ENCODE measurements at regions not wholly inside any gene's neighbourhood (a gene's known extent, or its start where the extent isn't known, plus 50 kb on each side); places are given as distances from the start of the nearest gene placed in this dataset.

DNA sequence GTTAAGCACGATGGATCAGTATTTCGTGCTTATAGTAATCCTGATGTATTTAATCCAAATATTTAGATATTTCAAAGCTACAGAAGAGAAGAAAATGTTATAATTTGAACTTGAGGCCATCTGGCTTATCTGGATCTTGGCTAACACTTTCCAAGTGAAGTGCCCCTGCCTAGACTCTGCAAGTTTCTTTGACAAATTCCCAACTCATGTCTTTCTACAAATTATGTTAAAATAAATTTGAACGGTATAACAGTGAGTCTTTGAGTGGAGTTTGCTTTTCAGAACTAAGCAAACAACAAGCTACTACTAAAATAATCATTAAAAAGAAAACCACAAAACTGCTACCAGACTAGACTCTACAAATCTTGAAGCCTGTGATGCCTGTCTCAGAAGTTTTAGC lies 374.4 kb upstream of the PRICKLE1 start:
- TF ChIP-seq, protein P1, sequence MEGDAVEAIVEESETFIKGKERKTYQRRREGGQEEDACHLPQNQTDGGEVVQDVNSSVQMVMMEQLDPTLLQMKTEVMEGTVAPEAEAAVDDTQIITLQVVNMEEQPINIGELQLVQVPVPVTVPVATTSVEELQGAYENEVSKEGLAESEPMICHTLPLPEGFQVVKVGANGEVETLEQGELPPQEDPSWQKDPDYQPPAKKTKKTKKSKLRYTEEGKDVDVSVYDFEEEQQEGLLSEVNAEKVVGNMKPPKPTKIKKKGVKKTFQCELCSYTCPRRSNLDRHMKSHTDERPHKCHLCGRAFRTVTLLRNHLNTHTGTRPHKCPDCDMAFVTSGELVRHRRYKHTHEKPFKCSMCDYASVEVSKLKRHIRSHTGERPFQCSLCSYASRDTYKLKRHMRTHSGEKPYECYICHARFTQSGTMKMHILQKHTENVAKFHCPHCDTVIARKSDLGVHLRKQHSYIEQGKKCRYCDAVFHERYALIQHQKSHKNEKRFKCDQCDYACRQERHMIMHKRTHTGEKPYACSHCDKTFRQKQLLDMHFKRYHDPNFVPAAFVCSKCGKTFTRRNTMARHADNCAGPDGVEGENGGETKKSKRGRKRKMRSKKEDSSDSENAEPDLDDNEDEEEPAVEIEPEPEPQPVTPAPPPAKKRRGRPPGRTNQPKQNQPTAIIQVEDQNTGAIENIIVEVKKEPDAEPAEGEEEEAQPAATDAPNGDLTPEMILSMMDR (IDR thresholded peaks at IDR 0.05; ENCODE audit: insufficient read depth, low read length), result no peak
- DNase-seq (ENCODE audit: low read depth), result no peak
- no peak overlapping the region for H3K4me3 ChIP-seq (ENCODE audit: low read depth, low read length)

- TF ChIP-seq, protein P1 (IDR thresholded peaks at IDR 0.05; ENCODE audit: insufficient read depth, low read length), result no peak
- no peak overlapping the region for H3K4me3 ChIP-seq (ENCODE audit: low read depth, low read length)
- peak; percentile 45 for DNase-seq (ENCODE audit: low read depth)
Measured at GRCh38 chr12:42962384-42962783, 372.8 kb upstream of the PRICKLE1 start.

DNA sequence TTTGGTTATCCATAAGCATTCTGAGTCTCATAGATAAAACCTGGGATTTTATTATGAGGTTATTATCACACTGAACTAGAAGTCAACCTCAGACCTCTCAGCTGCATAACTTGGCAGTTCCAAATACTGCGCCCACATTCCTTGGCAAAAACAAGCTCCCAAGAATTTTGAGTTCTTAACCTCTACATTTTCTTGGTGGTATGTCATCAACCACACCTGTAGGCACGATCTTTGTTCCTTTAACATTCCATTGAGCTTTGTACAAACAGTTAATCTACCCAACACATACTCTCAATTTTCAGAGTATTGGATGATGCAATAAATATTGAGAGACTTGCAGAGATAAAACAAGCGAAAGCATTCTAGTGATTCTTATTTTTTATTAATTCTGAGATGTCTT lies 371.8 kb upstream of the PRICKLE1 start:
- TF ChIP-seq, protein P1 (IDR thresholded peaks at IDR 0.05; ENCODE audit: insufficient read depth, low read length), result no peak
- DNase-seq (ENCODE audit: low read depth), result peak; percentile 96

DNA sequence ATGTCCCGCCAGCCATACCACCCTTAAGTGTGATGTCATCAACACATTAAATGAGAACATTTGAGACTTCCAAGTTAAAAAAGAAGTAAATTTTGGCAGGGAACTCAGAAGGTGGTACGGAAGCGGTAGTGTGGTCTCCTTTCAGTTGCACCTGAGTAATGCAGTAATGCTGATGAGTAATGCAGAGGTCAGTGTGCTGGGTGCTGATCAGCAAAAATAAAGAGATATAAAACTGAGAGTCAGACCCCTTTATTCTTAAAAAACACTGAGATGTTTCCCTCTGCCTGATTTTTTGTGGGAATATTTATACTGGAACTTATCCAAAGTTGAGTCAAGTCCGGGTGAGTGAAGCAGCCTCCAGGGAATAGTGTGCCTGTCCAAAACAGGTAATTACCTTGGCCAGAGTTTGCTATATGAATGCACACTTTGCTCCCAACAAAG lies 370.6 kb upstream of the PRICKLE1 start:
- TF ChIP-seq, protein P1 (IDR thresholded peaks at IDR 0.05; ENCODE audit: insufficient read depth, low read length), result no peak
- no peak for DNase-seq (ENCODE audit: low read depth)
- no peak overlapping the region for H3K4me3 ChIP-seq (ENCODE audit: low read depth, low read length)

More for the DNA sequence above, 371.8 kb upstream of the PRICKLE1 start:
- no peak overlapping the region for H3K4me3 ChIP-seq (ENCODE audit: low read depth, low read length)

GRCh38 chr12:42958291-42958674 lies 368.7 kb upstream of the PRICKLE1 start:
- TF ChIP-seq, protein P1 (IDR thresholded peaks at IDR 0.05; ENCODE audit: insufficient read depth, low read length), result no peak
- DNase-seq (ENCODE audit: low read depth), result no peak
- no peak overlapping the region for H3K4me3 ChIP-seq (ENCODE audit: low read depth, low read length)

DNA sequence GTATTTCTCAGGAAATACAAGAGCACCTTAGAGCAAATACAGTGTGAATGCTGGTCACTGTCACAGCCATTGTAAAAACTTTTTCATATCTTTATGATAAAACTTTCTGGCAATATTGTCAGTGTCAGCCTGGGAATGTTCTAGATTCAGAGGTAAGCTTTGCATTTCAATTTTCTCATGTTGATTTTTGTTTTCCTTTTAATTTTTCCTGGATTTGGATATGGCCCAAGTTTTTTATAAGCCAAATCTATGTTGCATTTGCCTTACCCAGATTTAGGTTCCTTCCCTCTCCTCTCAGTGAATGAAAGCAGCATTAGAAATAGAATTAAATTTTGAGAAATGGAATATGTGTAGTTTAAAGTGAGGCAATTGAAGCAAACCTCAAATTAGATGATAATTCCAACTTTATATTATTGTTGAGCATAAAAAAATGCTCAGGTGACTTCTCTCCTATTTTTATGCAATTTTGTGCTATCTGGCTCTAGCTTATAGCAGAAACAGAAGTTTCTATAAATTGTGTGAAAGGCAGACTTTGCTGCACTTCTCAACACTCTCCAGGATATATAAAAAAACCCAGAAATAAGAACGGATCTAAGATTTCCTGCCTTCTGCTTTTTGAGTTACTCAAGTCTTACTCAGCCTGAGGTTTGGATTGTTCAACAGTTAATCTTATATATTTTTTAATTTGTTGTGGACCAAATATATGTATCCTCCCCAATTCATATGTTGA lies 368.2 kb upstream of the PRICKLE1 start:
- H3K4me3 ChIP-seq (ENCODE audit: low read depth, low read length), result no peak overlapping the region
- TF ChIP-seq, protein P1 (IDR thresholded peaks at IDR 0.05; ENCODE audit: insufficient read depth, low read length), result no peak
- DNase-seq (ENCODE audit: low read depth), result no peak

- DNase-seq (ENCODE audit: low read depth), result peak; percentile 21
- H3K4me3 ChIP-seq (ENCODE audit: low read depth, low read length), result no peak overlapping the region
- TF ChIP-seq, protein P1 (IDR thresholded peaks at IDR 0.05; ENCODE audit: insufficient read depth, low read length), result no peak
Measured at GRCh38 chr12:42957136-42957535, 367.6 kb upstream of the PRICKLE1 start.
